Hematopoietic multipotent progenitor cell treated with erythropoietin and hydrocortisone succinate and interleukin-3 and kit ligand, for 6 days (in vitro differentiated cells): ENCODE measurements at regions not wholly inside any gene's neighbourhood (a gene's known extent, or its start where the extent isn't known, plus 50 kb on each side); places are given as distances from the start of the nearest gene placed in this dataset.
A peak's percentile ranks its signal among the peaks of the same experiment; 100 is the strongest.
"Not testable (repeated sequence)": the region's sequence is repeated elsewhere in the genome, so short reads cannot be mapped to it uniquely, and the experiment has no call there.

Experiments used
- DNase-seq: peaks from one replicate; pipeline ENCODE4 v3.0.0-alpha.2; 2015

- not testable (repeated sequence) for DNase-seq
These were observed 100.7 kb downstream of the GPX5 start for GRCh38 chr6:28626386-28626785.

GRCh38 chr6:28632326-28632851 is 106.7 kb downstream of the GPX5 start:
- DNase-seq = no peak

GRCh38 chr6:28633445-28634215 is 107.9 kb downstream of the GPX5 start:
- no peak for DNase-seq

GRCh38 chr6:28634411-28634760 is 108.7 kb downstream of the GPX5 start:
- no peak for DNase-seq

- DNase-seq = no peak
These were observed 109.3 kb downstream of the GPX5 start for GRCh38 chr6:28634761-28635546.

GRCh38 chr6:28635547-28636158 is 110.0 kb downstream of the GPX5 start:
- no peak for DNase-seq

GRCh38 chr6:28638787-28639430 is 113.2 kb downstream of the GPX5 start:
- DNase-seq = no peak

- not testable (repeated sequence) for DNase-seq
These were observed 114.0 kb downstream of the GPX5 start for GRCh38 chr6:28639445-28640290.

- peak; percentile 67 for DNase-seq
These were observed 117.5 kb downstream of the GPX5 start for GRCh38 chr6:28643017-28643740.

GRCh38 chr6:28646650-28647049 is 121.0 kb downstream of the GPX5 start:
- DNase-seq = no peak

- peak; percentile 87 for DNase-seq
These were observed 122.6 kb downstream of the GPX5 start for GRCh38 chr6:28648035-28648877.

- DNase-seq = peak; percentile 19
These were observed 123.2 kb downstream of the GPX5 start for GRCh38 chr6:28648878-28649375.

- DNase-seq = no peak
These were observed 125.5 kb downstream of the GPX5 start for GRCh38 chr6:28651161-28651560.

GRCh38 chr6:28653876-28654275 is 128.2 kb downstream of the GPX5 start:
- no peak for DNase-seq

GRCh38 chr6:28655164-28655563 is 129.5 kb downstream of the GPX5 start:
- no peak for DNase-seq

GRCh38 chr6:28656715-28657114 is 131.0 kb downstream of the GPX5 start:
- DNase-seq = no peak

- DNase-seq = no peak
These were observed 131.7 kb downstream of the GPX5 start for GRCh38 chr6:28657381-28657768.

- peak; percentile 76 for DNase-seq
These were observed 132.2 kb downstream of the GPX5 start for GRCh38 chr6:28657769-28658465.

GRCh38 chr6:28658475-28659249 is 133.0 kb downstream of the GPX5 start:
- no peak for DNase-seq
